A673 (cell line): ENCODE measurements at regions not wholly inside any gene's neighbourhood (a gene's known extent, or its start where the extent isn't known, plus 50 kb on each side); places are given as distances from the start of the nearest gene placed in this dataset.

ENCODE experiments used
- EZH2 ChIP-seq: fragments of 200-600 bp; sonication (generic); IDR thresholded peaks from 2 replicates; pipeline ENCODE4 v1.6.1; 2017; ENCODE audit warnings: borderline replicate concordance, low read depth, mild to moderate bottlenecking, mixed read lengths, antibody characterized with exemption, low read length; ENCODE audit not compliant: poor library complexity, severe bottlenecking
- TF ChIP-seq, protein P1 (sequence below): fragments of 300-800, 200-600 bp; sonication (generic); conservative IDR thresholded peaks from 2 replicates; pipeline ENCODE4 v1.5.1; 2017; ENCODE audit warnings: low read depth, mild to moderate bottlenecking, antibody characterized with exemption, low read length, moderate library complexity, mixed read lengths

DNA sequence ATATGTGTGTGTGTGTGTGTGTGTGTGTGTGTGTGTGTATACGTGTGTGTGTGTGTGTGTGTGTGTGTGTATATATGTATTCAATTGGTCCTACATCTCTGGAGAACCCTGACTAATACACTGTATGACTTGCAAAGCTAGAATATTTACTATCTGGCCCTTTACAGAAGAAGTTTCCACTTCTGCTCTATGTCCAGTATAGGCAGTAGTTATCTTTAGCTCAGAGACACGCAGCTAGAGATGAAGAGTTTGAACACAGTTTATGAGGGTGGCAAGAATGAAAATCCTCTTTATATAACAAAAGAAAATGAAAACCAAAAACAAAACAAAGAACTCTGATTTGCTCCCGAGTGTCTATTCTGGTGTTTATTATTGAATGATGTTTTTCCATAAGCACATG is 201.2 kb downstream of the ASB1 start:
- TF ChIP-seq, protein P1, sequence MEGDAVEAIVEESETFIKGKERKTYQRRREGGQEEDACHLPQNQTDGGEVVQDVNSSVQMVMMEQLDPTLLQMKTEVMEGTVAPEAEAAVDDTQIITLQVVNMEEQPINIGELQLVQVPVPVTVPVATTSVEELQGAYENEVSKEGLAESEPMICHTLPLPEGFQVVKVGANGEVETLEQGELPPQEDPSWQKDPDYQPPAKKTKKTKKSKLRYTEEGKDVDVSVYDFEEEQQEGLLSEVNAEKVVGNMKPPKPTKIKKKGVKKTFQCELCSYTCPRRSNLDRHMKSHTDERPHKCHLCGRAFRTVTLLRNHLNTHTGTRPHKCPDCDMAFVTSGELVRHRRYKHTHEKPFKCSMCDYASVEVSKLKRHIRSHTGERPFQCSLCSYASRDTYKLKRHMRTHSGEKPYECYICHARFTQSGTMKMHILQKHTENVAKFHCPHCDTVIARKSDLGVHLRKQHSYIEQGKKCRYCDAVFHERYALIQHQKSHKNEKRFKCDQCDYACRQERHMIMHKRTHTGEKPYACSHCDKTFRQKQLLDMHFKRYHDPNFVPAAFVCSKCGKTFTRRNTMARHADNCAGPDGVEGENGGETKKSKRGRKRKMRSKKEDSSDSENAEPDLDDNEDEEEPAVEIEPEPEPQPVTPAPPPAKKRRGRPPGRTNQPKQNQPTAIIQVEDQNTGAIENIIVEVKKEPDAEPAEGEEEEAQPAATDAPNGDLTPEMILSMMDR = no peak
- no peak for TF ChIP-seq EZH2
